ENCODE measurements at regions not wholly inside any gene's neighbourhood (a gene's known extent, or its start where the extent isn't known, plus 50 kb on each side); places are given as distances from the start of the nearest gene placed in this dataset.
"Not testable (repeated sequence)": the region's sequence is repeated elsewhere in the genome, so short reads cannot be mapped to it uniquely, and the experiment has no call there.

- TF ChIP-seq CTCF (conservative IDR thresholded peaks at IDR 0.05; ENCODE audit: control insufficient read depth, insufficient read depth, low read depth, low read length) = no peak
- DNase-seq (ENCODE audit: low read depth) = no peak
- H3K4me3 ChIP-seq (ENCODE audit: control insufficient read depth, low read depth, low read length) = no peak overlapping the region
Observed at GRCh38 chrX:34826964-34827363, 115.6 kb upstream of the FAM47B start.

GRCh38 chrX:34839451-34839850 lies 103.1 kb upstream of the FAM47B start:
- TF ChIP-seq CTCF (conservative IDR thresholded peaks at IDR 0.05; ENCODE audit: control insufficient read depth, insufficient read depth, low read depth, low read length) = no peak
- no peak for DNase-seq (ENCODE audit: low read depth)
- H3K4me3 ChIP-seq (ENCODE audit: control insufficient read depth, low read depth, low read length) = no peak overlapping the region

- DNase-seq (ENCODE audit: low read depth); H3K4me3 ChIP-seq (ENCODE audit: control insufficient read depth, low read depth, low read length): not testable (repeated sequence)
Observed at GRCh38 chrX:34841205-34841604, 101.4 kb upstream of the FAM47B start.

GRCh38 chrX:34848281-34848680 lies 94.3 kb upstream of the FAM47B start:
- DNase-seq (ENCODE audit: low read depth) = peak; percentile 73
- no peak overlapping the region for H3K4me3 ChIP-seq (ENCODE audit: control insufficient read depth, low read depth, low read length)
- no peak for TF ChIP-seq CTCF (conservative IDR thresholded peaks at IDR 0.05; ENCODE audit: control insufficient read depth, insufficient read depth, low read depth, low read length)

GRCh38 chrX:34849371-34849770 lies 93.2 kb upstream of the FAM47B start:
- TF ChIP-seq CTCF (conservative IDR thresholded peaks at IDR 0.05; ENCODE audit: control insufficient read depth, insufficient read depth, low read depth, low read length) = no peak
- no peak overlapping the region for H3K4me3 ChIP-seq (ENCODE audit: control insufficient read depth, low read depth, low read length)
- peak; percentile 55 for DNase-seq (ENCODE audit: low read depth)

- TF ChIP-seq CTCF (conservative IDR thresholded peaks at IDR 0.05; ENCODE audit: control insufficient read depth, insufficient read depth, low read depth, low read length) = no peak
- no peak overlapping the region for H3K4me3 ChIP-seq (ENCODE audit: control insufficient read depth, low read depth, low read length)
- no peak for DNase-seq (ENCODE audit: low read depth)
Observed at GRCh38 chrX:34859191-34859590, 83.4 kb upstream of the FAM47B start.

GRCh38 chrX:34863906-34864305 lies 78.7 kb upstream of the FAM47B start:
- no peak for DNase-seq (ENCODE audit: low read depth)
- TF ChIP-seq CTCF (conservative IDR thresholded peaks at IDR 0.05; ENCODE audit: control insufficient read depth, insufficient read depth, low read depth, low read length) = no peak
- H3K4me3 ChIP-seq (ENCODE audit: control insufficient read depth, low read depth, low read length) = no peak overlapping the region
